ENCODE measurements at regions not wholly inside any gene's neighbourhood (a gene's known extent, or its start where the extent isn't known, plus 50 kb on each side); places are given as distances from the start of the nearest gene placed in this dataset.
"Not testable (repeated sequence)": the region's sequence is repeated elsewhere in the genome, so short reads cannot be mapped to it uniquely, and the experiment has no call there.

- TF ChIP-seq POLR2A (IDR thresholded peaks at IDR 0.05; ENCODE audit: low read length) (no peak), GATA1 (IDR thresholded peaks at IDR 0.05; ENCODE audit: low read depth, low read length) (no peak)
- DNase-seq, result no peak
Observed at GRCh38 chr4:120554086-120554485, 368.4 kb downstream of the PRDM5 start.

DNA sequence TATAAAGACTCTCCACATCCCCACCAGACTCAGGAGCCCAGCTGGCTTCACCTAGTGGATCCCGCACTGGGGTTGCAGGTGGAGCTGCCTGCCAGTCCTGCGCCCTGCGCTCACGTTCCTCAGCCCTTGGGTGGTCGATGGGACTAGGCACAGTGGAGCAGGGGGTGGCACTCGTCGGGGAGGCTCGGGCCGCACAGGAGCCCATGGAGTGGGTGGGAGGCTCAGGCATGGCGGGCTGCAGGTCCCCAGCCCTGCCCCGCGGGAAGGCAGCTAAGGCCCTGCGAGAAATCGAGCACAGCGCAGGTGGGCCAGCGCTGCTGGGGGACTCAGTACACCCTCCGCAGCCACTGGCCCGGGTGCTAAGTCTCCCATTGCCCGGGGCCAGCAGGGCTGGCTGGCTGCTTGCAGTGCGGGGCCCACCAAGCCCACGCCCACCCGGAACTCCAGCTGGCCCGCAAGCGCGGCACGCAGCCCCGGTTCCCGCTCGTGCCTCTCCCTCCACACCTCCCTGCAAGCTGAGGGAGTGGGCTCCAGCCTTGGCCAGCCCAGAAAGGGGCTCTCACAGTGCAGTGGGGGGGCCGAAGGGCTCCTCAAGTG, 371.8 kb downstream of the PRDM5 start:
- not testable (repeated sequence) for DNase-seq

- DNase-seq, result no peak
- TF ChIP-seq POLR2A (IDR thresholded peaks at IDR 0.05; ENCODE audit: low read length) (no peak), GATA1 (IDR thresholded peaks at IDR 0.05; ENCODE audit: low read depth, low read length) (no peak)
Observed at GRCh38 chr4:120549011-120549570, 373.4 kb downstream of the PRDM5 start.

DNA sequence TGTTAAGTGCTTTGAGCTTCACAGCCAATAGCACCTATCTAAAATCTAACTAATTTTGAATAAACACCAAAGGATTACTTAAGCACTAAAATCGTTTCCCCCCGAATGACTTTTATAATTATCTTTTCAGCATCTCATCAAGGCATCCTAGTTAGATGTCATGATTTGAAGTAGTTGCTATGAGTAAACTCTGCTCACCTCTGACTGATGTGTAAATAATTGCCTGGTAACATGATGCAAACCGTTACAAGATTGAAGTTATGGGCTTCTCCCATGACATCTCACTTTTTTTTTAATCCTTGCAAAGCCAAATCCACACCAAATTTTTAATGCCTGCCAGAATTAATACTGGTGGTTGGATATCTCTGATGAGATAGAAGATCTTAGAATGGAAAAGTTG, 377.1 kb downstream of the PRDM5 start:
- DNase-seq, result no peak
- TF ChIP-seq POLR2A (IDR thresholded peaks at IDR 0.05; ENCODE audit: low read length) (no peak), GATA1 (IDR thresholded peaks at IDR 0.05; ENCODE audit: low read depth, low read length) (no peak)

GRCh38 chr4:120544838-120545237, 377.7 kb downstream of the PRDM5 start:
- TF ChIP-seq POLR2A (IDR thresholded peaks at IDR 0.05; ENCODE audit: low read length), result no peak
- no peak for TF ChIP-seq GATA1 (IDR thresholded peaks at IDR 0.05; ENCODE audit: low read depth, low read length)
- DNase-seq, result no peak

DNA sequence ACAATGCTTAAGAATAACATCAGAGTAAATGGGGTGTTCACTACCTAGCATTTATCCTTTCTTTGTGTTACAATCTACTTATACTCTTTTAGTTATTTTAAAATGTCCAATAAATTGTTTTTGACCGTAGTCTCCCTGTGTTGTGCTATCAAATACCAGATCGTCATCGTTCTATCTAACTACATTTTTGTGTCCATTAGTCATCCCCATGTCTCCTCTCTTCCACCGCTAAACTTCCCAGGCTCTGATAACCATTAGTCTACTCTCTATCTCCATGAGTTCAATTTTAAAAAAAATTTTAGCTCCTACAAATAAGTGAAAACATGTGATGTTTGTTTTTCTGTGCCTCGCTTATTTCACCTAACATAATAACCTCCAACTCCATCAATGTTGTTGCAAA, 381.9 kb downstream of the PRDM5 start:
- no peak for DNase-seq
- TF ChIP-seq POLR2A (IDR thresholded peaks at IDR 0.05; ENCODE audit: low read length), result no peak
- no peak for TF ChIP-seq GATA1 (IDR thresholded peaks at IDR 0.05; ENCODE audit: low read depth, low read length)

GRCh38 chr4:120536884-120537283, 385.6 kb downstream of the PRDM5 start:
- no peak for DNase-seq
- TF ChIP-seq GATA1 (IDR thresholded peaks at IDR 0.05; ENCODE audit: low read depth, low read length) (no peak), POLR2A (IDR thresholded peaks at IDR 0.05; ENCODE audit: low read length) (no peak)

- no peak for DNase-seq
- TF ChIP-seq GATA1 (IDR thresholded peaks at IDR 0.05; ENCODE audit: low read depth, low read length) (no peak), POLR2A (IDR thresholded peaks at IDR 0.05; ENCODE audit: low read length) (no peak)
Observed at GRCh38 chr4:120528428-120528827, 394.1 kb downstream of the PRDM5 start.

GRCh38 chr4:120526033-120526432, 396.5 kb downstream of the PRDM5 start:
- TF ChIP-seq GATA1 (IDR thresholded peaks at IDR 0.05; ENCODE audit: low read depth, low read length) (no peak), POLR2A (IDR thresholded peaks at IDR 0.05; ENCODE audit: low read length) (no peak)

DNA sequence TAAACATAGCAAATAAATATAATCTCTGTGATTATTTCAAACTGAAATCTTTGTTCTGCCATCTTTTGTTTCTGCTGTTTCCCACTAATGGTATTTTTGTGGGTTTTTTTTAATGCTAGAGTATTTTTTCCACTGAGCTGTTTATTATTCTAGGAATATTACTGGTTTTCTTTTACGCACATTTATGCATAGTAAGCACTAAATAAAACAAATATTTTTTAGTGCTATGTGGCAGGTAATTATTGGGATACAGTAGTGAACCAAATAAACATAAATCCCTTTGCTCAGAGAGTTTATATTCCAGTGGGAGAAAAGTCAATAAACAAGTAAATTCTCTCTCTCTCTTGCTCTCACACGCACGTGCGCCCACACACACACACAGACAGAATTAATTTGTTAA, 397.4 kb downstream of the PRDM5 start:
- no peak for DNase-seq
- no peak for TF ChIP-seq GATA1 (IDR thresholded peaks at IDR 0.05; ENCODE audit: low read depth, low read length)
- no peak for TF ChIP-seq POLR2A (IDR thresholded peaks at IDR 0.05; ENCODE audit: low read length)

More at GRCh38 chr4:120526033-120526432, 396.5 kb downstream of the PRDM5 start:
- DNase-seq, result no peak

GRCh38 chr4:120524237-120524636, 398.3 kb downstream of the PRDM5 start:
- no peak for TF ChIP-seq POLR2A (IDR thresholded peaks at IDR 0.05; ENCODE audit: low read length)
- no peak for TF ChIP-seq GATA1 (IDR thresholded peaks at IDR 0.05; ENCODE audit: low read depth, low read length)
- DNase-seq, result no peak

GRCh38 chr4:120520761-120521160, 401.8 kb downstream of the PRDM5 start:
- DNase-seq, result no peak
- no peak for TF ChIP-seq POLR2A (IDR thresholded peaks at IDR 0.05; ENCODE audit: low read length)
- TF ChIP-seq GATA1 (IDR thresholded peaks at IDR 0.05; ENCODE audit: low read depth, low read length), result no peak

GRCh38 chr4:120517966-120518365, 404.6 kb downstream of the PRDM5 start:
- TF ChIP-seq POLR2A (IDR thresholded peaks at IDR 0.05; ENCODE audit: low read length) (no peak), GATA1 (IDR thresholded peaks at IDR 0.05; ENCODE audit: low read depth, low read length) (no peak)
- no peak for DNase-seq

GRCh38 chr4:120509719-120510118, 412.8 kb downstream of the PRDM5 start:
- DNase-seq, result no peak
- no peak for TF ChIP-seq GATA1 (IDR thresholded peaks at IDR 0.05; ENCODE audit: low read depth, low read length)
- TF ChIP-seq POLR2A (IDR thresholded peaks at IDR 0.05; ENCODE audit: low read length), result no peak

DNA sequence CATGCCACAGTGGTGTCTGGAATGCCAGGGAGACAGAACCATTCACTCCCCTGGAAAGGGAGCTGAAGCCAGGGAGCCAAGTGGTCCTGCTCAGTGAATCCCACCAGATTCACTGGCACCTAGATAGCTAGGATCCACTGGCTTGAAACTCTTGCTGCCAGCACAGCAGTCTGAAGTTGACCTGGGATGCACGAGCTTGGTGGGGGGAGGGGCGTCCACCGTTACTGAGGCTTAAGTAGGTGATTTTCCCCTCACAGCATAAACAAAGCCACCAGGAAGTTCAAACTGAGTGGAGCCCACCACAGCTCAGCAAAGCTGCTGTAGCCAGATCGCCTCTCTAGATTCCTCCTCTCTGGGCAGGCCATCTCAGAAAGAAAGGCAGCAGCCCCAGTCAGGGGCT, 413.3 kb downstream of the PRDM5 start:
- no peak for DNase-seq

More for the DNA sequence above, 413.3 kb downstream of the PRDM5 start:
- TF ChIP-seq POLR2A (IDR thresholded peaks at IDR 0.05; ENCODE audit: low read length) (no peak), GATA1 (IDR thresholded peaks at IDR 0.05; ENCODE audit: low read depth, low read length) (no peak)
